AG09319 (cell line): ENCODE measurements at regions not wholly inside any gene's neighbourhood (a gene's known extent, or its start where the extent isn't known, plus 50 kb on each side); places are given as distances from the start of the nearest gene placed in this dataset.

Experiments
- DNase-seq: peaks from one replicate; pipeline ENCODE4 v3.0.0-alpha.2; 2010; ENCODE audit warnings: low read depth; ENCODE audit errors: extremely low read depth
- TF ChIP-seq, protein P1 (sequence below): IDR thresholded peaks from 2 replicates; pipeline ENCODE4 v1.5.1; 2011; ENCODE audit warnings: low read depth, mild to moderate bottlenecking, inconsistent platforms, low read length, moderate library complexity

DNA sequence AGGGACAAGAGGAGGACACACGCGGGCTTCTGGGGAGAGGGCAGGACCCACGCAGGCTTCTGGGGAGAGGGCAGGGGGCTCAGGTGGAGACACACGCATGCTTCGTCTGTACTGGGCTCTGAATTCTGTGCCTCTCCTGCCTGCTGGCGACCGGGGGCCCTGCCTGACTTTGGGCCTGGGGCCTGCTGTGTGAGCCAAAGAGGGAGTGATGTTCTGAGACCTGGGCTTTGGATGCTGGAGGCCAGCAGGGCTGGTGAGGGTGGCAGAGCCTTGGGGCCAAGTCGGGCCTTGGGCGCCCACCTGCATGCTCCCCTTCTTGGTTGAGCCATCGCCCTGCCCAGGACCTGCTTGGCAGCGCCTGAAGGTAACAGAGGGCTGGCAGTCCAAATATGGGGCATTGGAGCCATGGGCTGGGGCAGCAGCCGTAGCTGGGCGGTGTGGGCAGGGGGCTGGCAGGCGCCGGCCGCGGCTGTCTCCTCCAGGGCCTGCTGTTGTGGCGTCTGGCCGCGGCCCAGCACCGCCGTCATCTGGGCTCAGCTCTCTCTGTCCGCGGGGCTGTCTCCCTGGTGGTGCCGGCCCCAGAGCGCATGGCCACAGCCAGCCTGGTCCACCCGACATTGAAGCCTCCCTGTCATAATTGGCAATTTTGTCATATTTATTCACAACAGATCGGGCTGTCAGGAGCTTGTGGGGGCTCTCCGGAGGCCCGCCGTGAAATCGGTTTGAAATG lies 78.9 kb downstream of the UNCX start:
- DNase-seq = no peak
- TF ChIP-seq, protein P1, sequence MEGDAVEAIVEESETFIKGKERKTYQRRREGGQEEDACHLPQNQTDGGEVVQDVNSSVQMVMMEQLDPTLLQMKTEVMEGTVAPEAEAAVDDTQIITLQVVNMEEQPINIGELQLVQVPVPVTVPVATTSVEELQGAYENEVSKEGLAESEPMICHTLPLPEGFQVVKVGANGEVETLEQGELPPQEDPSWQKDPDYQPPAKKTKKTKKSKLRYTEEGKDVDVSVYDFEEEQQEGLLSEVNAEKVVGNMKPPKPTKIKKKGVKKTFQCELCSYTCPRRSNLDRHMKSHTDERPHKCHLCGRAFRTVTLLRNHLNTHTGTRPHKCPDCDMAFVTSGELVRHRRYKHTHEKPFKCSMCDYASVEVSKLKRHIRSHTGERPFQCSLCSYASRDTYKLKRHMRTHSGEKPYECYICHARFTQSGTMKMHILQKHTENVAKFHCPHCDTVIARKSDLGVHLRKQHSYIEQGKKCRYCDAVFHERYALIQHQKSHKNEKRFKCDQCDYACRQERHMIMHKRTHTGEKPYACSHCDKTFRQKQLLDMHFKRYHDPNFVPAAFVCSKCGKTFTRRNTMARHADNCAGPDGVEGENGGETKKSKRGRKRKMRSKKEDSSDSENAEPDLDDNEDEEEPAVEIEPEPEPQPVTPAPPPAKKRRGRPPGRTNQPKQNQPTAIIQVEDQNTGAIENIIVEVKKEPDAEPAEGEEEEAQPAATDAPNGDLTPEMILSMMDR = no peak

GRCh38 chr7:1312136-1313070 lies 79.7 kb downstream of the UNCX start:
- TF ChIP-seq, protein P1 = no peak
- no peak for DNase-seq

DNA sequence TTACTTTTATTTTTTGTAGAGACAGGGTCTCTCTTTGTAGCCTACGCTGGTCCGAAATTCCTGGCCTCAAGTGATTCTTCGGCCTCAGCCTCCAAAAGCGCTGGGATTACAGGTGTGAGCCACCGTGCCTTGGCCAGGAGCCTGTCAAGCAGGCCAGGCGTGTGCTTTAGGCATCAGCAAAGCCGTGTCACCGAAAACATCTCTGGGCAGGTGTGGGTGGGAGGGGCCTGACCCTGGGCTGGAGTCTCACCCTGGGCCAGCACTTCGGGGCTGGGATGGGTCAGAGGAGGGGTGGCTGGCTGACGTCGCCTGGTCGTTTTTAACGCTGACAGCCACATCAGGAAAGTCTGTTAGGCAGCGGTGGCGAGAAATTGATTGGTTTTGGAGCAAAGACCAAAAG lies 80.9 kb downstream of the UNCX start:
- TF ChIP-seq, protein P1 = no peak
- no peak for DNase-seq

GRCh38 chr7:1314021-1314907 lies 81.6 kb downstream of the UNCX start:
- TF ChIP-seq, protein P1 = no peak
- no peak for DNase-seq

DNA sequence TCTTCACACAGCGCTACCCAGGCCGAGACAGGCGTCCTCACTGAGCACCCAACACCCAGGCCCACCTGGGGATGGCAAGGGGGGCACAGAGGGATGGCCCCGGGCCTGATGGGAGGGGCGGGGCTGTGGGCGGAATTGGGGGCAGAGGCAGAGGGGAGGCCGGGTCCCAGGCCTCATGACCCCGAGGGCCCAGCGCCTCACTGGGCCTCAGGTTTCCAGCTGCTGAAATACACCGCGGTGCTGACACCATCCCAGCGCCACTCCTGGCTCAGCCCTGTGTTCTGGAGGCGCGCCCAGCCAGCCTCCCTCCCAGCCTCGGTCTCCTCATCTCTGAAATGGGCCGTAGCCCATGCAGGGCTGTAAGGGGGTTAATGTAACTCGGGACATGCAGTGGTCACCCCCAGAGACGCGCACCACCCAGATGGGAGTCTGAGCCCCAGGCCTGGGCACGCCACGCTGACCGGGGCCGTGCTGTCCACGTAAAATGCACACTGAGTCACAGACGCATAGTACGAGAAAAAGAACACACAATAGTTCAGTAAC lies 82.3 kb downstream of the UNCX start:
- TF ChIP-seq, protein P1 = no peak
- DNase-seq = no peak

DNA sequence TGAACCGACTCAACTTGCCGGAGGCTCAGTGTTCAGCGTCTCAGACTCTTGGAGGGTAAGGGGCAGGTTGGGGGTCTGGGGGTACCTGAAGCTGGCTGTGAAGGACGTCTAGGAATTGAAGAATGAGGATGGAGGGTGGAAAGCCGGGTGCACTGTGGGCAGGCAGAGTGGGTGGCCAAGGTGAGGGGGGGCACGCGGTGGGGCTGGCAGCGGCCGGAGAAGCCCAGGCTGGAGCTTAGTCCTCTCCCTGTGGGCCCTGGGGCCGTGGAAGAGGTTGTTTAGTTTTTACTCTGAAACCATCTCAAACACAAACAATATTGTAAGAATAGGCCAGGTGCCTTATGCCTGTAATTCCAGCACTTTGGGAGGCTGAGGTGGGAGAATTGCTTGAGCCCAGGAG lies 83.4 kb downstream of the UNCX start:
- no peak for DNase-seq
- TF ChIP-seq, protein P1 = no peak
